Activated CD8-positive, alpha-beta memory T cell treated with anti-CD3 and anti-CD28 coated beads, Interleukin-2, amount 50 U/mL, for 1 hour (primary cell): ENCODE measurements at regions not wholly inside any gene's neighbourhood (a gene's known extent, or its start where the extent isn't known, plus 50 kb on each side); places are given as distances from the start of the nearest gene placed in this dataset.
"Not testable (repeated sequence)": the region's sequence is repeated elsewhere in the genome, so short reads cannot be mapped to it uniquely, and the experiment has no call there.

Experiments used
- DNase-seq: peaks from one replicate; pipeline ENCODE4 v3.0.0-alpha.2; 2020; ENCODE audit errors: extremely low read depth

DNA sequence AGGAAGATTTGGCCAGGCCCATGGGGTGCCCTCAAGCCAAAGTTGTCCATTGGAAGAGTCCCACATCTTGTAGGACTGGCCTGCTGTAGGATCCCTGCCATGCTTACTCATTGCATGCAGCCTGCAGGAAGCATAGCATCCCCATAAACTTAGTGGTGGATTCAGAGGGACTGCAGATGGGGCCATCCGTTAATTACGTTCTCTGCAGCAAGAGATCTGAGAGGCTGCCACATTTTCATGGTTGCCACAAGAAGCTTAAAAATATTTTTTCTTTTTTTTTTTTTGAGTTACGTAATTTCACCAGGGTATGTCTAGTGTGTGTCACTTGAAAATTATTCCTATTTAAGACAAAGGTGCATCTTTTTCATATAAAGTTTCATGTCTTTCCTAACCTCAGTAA, 329.7 kb upstream of the USP24 start:
- DNase-seq, result no peak

DNA sequence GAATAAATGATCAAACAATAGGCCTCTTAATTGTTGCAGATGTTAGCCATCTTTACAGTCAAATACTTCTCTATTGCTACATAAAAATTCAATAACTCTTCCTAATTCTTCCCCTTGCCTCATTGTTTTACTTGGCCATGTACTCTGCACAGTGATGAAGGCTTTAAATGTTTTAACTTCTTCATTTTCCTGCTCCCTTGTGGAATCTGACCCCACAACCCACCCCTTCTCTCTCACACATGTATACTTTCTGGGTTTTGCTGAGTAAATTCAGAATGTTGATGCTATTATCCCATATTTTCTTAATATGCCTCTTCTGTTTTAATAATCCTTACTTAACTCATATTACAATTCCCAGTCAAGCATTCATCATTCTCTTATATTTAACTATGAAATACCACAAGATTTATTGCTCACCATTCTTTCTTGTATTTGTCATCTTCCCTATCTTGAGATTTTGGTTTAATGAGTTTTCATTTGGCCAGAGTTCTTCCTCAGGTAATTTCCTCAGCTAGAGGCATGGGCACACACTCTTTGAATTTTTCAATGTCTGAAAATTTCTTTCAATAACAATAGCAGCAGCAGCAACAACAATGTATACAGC, 327.8 kb upstream of the USP24 start:
- DNase-seq, result no peak

DNA sequence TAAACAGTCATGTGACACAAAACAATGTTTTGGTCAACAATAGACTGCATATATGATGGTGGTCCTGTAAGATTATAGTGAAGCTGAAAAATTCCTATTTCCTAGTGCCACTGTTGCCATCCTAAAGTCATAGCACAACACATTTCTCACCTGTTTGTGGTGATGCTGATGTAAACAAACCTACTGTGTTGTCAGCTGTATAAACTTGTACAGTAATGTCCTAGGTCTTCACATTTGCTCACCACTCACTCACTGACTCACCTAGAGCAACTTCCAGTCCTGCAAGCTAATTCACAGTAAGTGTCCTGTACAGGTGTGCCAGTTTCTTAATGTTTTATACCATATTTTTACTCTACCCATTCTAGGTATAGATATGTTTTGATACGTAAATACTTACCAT, 326.1 kb upstream of the USP24 start:
- DNase-seq, result no peak

DNA sequence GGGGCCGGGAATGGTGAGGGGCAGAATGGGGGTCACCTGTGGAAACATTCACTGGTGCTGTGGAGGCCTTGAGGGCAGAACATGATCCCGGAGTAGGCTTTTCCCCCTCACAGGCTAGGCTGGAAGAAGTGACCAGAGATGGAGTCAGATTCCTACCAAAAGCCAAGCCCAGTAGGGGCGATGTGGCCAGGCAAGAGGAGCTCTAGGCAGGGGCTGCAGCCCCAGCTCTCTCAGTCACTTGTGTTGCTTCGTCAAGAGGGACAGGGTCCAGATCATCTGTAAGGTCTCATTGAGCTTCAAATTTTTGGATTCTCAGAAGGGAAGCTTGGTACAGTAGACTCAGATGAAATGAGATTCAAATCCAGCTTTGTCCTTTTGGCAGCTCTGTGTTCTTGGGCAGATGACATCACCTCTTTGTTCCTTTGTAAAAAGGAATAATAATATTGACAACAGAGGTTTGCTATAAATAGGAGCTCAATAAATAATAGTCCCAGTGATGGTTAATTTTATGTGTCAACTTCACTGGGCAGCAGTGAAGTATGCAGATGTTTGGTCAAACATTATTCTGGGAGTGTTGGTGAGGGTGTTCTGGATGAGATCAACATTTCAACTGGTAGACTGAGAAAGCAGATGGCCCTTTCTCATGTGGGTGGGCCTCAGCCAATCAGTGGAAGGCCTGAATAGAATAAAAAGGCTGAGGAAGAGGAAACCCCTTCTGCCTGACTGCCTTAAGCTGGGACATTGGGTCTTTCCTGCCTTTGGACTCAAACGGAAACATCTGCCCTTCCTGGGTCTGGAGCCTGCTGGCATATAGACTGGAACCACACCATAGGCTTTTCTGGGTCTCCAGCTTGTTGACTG, 324.7 kb upstream of the USP24 start:
- DNase-seq, result no peak

DNA sequence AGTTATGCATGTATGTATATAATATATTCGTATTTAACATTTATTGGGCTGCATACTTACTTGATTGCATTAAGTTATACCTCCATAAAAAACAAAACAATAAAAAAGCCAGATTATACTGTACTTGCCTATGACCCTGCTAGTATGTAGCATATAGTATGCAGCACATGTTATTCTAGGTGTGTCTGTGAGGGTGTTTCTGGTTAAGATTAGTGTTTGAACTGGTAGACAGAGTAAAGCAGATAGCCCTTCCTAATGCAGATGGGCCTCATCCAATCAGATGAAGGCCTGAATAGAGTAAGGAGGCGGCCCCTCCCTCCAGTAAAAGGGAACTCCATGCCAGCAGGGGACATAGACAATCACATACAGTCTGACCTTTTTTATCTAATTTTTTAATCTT, 323.3 kb upstream of the USP24 start:
- DNase-seq, result no peak

DNA sequence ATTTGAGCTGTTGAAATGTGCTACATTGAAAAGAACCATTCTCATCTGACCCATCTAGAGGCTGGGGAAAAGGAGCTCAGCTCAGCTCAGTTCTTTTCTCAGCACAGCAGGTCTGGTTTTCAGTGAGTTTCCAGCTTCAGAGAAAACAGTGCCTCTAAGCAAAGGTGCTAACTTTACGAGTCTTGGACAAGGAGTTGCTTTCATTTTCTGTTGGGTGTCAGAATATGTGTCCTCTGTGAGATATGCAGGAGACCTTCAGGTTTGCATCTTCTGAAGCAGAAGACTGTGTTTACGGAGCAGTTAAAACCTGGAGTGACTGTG, 321.3 kb upstream of the USP24 start:
- no peak for DNase-seq

DNA sequence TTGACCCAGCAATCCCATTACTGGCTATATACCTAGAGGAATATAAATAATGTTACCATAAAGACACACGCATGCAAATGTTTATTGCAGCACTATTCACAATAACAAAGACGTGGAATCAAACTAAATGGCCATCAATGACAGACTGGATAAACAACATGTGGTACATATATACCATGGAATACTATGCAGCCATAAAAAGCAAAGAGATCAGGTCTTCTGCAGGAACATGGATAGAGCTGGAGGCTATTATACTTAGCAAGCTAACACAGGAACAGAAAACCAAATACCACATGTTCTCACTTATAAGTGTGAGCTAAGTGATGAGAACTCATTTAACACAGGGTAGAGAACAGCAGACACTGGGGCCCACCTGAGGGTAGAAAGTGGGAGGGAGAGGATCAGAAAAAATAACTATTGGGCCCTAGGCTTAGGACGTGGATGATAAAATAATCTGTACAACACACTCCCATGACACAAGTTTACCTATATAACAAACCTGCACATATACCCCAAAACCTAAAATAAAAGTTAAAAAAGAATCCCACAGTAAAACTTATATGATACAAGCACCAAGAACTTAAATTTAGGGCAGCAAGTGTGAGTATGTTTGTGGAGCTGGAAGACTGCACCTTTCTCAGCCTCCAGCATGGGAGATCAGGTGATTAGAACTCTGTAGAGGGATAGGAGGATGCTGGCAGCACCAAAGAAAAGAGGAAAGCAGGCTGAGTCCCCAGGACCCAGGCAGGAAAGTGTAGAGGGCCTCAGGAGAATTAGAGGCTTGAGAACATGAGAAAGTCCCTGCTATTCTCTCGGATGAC, 320.8 kb upstream of the USP24 start:
- DNase-seq, result no peak

DNA sequence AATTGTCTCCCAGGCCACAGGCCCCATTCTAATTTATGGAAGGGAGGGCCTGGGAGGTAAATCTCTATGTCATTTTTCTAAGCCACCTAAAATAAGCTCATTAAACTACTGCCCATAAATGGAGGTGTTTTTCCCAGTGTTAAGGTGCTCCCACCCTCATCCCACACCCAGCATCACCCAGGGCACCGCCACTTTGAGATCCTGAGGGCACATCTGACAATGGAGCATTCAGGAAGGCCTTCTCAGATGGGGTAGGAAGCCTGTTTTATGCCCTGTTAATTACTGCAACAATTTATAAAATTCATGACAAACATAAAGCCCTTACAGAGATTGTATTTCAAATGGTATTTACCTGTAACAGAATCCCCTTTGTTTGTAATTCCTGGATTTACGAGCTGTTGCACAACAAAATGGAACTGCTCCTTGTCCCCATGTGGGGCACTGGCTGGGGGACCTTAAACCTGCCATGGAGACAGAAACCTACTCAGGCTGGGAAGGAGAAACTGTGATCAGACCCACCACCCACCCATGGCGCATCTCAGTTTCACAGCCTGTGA, 319.5 kb upstream of the USP24 start:
- no peak for DNase-seq

DNA sequence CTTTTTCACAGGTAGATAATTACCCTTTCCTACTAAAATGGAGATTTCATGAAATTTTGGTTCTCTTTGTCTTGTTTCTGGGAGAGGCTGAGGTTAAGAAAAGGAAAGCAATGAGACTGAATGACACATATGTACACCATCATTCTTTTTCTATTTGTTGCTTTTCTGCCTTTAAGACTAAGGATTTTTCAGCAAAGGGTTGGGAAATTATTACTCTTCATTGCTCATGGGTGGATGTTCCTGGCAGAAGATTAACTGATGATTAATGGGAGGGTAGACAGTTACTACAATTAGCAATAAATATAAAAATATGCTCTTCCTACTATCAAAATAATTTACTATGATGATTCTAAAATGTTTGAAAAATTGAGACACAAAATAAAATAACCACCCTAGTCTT, 316.5 kb upstream of the USP24 start:
- no peak for DNase-seq

DNA sequence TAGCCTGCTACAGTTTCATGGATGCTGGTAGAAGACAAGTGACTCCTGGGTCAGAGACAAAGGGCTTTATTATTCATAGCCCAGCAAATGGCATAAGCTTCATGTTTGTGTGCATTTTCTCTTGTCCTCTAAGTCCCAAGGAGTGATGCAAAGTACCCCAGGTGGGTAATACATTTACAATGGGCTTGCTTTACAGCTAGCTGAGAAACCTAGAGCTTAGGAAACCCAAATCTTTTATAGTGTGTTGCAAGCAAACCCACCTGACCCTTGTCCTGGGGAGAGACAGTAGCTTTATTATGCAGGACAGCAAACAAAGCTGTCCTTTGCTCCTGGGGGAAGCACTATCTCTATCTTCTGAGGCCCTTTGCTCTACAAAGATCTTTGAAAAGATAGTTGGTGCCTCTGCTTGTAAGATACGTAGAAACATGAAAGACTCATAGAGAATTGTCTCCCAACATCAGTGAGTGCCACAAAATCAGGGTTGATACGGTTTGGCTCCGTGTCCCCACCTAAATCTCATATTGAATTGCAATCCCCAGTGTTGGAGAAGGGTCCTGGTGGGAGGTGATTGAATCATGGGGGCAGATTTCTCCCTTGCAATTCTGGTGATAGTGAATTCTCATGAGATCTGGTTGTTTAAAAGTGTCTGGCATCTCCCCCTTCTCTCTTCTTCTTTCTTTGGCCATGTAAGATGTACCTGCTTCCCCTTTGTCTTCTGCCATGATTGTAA, 315.8 kb upstream of the USP24 start:
- DNase-seq, result no peak

DNA sequence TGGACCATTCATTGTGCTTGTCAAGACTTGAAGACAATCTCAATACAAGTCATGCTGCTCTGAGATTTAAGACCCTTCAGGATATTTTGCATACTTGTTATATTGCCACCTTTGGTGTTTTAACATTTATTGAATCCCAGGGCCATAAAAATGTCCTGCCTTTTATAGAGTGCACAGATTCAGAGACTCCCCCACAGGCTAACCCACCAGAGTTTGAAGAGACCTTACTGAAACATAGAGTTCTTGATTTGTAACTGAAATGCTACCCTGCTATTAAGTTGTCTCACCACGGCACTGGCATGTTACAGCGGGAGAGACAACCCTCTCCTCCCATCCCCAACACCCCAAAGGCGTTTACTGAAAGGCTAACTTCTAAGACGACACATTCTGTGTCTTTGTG, 313.9 kb upstream of the USP24 start:
- DNase-seq, result no peak

DNA sequence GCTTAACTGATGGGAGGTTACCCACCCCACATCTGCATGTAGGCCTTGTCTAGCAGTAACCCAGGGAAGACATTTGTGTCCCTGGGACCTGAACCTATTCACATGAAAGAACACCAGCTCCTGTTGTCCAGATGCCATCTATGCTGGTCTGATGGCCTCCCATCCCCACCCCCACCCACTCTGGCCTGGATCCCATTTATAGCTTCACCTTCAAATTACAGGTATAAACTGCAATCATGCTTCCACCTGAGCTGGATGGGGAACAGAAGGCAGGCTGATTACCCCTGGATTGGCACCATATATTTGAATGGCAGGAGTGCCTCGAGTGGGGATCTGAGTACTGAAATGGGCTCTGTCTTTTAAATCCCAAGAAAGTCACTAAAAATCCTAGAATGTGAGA, 312.7 kb upstream of the USP24 start:
- DNase-seq, result no peak

DNA sequence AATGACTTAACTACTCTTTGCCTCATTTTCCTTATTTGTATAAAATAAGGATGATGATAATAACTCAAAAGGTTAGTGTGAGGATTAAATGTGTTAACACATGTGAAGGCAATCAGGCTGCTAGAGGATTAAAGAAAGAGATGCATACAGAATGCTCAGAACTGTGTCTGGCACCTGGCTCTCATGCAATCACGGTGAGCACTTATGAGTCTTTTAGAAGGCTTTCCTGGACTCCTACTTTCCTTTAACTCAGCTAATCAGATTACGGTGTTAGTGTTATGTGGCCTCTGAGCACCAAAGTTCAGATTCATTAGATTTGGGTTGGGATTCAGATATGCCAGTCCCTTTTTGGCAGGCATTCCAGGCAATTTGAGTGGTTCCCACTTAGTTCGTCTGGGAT, 311.6 kb upstream of the USP24 start:
- no peak for DNase-seq

DNA sequence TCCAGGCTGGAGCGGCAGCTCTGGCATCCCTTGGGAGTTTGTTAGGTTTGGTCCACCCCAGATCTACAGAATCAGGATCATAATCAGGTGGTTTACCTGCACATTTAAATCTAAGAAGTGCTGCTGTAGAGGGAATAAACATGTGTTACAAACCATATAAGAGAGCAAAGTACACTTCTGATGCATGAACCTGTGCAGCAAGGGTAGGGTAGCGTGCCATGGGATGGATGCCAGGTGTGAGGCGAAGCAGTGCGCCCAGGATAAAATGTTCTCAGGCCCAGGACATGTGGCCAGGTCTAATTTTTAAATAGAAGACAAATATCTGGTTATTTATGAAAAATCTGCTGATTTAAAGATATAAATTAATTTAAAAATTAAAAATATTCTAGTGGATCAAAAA, 308.8 kb upstream of the USP24 start:
- DNase-seq, result no peak

DNA sequence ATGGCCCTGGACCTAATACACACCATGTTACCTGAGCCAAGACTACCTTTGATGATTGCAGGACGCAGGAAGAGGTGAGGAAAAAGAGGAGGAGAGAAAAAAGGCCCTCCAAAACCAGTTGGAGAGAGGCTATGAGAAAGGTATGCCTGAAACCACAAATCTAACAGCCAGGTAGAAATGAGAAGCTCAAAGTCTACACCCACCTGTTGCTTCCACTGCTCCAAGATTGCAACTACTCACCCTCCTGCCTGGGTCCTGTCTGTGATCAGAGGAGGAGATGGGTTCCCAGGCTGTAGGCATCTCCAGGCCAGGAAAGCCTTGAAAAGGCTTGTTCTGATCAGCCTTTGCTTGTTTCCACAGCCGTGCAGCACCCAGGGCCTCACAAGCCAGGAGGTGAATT, 307.8 kb upstream of the USP24 start:
- DNase-seq, result no peak

DNA sequence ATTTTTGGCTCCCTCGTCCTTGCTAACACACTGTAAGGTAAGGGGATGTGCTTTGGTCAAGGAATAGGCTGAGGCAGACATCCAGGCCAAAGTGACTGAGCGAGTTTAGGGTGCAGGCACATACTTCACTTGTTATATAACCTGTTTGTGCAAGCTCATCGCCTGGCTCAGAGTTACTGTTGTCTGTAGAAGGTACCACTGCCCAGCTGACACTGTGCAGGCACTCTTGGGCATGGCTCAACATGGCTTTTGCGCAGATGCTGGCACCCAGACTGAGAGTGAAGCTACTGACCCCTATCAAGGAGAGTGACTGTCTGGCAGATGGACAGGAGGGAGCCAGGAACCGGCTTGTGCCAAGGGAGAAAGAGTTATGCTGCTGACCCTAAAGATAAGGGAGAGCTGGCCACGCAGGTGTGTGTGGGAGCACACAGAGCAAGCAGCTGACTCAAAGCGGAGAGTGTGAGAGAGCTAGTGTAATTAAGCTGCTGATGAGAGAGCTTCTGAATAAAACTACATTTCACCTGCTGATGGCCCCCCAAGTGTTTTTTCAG, 307.3 kb upstream of the USP24 start:
- no peak for DNase-seq

DNA sequence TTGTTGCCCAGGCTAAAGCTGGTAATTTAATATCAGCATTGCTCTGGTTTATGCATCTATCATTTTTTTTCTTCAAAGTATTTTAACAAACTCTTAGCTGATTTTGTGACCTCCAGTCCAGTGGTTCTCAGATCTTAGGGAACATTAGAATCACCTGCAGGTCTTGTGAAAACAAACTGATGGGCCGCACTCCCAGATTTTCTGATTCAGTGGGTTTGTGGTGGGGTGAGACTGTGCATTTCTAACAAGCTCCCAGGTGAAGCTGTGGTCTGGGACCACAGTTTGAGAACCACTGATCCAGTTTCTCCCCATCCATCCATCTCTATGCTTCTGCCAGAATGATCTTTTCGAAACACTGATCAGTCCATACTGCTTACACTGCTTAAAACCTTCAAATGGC, 305.7 kb upstream of the USP24 start:
- no peak for DNase-seq

DNA sequence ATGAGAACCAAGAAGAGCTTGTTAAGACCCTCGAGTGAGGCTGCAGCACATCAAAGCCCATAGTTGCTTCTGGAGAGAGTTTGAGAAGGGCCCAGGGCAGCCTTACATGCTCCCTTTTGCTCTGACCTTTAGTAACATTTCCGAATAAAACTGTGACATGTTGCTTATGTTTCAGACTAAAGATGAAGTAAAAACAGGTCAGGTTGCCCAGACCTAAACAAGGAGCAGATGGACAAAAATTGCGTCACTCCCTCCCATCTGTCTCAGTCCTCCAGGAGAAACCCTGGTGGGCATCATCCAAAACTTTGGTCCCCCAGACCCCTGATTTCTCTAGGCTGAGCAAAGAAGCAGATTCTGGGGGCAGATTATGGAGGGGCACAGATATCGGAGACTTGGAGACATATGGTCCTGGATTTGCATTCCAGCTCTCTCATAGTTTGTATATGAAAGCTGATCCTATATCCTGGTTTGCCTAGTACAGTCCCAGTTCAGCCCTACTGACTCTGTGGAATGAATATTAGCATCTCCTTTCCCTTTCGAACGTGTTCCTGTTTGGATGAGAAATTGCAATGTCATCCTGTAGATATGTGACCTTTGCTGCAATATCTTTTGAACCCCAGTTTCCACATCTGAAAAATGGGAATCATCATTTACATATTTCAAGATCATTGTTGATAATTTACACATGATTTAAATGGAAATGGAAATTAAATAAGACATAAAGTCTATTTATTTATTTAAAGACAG, 304.9 kb upstream of the USP24 start:
- DNase-seq, result no peak

DNA sequence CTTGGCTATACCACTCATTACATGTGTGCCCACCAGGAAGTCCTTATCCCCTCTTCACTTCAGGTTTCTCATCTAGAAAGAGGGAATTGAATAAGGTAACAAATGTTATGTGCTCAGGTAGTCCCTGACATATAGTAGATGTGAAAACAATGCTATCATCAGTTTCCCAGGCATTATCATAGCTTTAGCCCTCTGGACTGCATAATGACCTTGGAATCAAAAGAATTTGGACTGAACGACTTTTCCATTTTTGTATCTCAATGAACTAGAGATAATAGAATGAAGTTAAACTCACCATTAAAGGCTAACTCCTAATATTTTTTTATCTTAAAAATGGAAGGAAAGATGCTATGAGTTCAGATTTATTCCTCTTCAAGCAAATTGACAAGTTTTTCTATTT, 304.1 kb upstream of the USP24 start:
- DNase-seq, result no peak

DNA sequence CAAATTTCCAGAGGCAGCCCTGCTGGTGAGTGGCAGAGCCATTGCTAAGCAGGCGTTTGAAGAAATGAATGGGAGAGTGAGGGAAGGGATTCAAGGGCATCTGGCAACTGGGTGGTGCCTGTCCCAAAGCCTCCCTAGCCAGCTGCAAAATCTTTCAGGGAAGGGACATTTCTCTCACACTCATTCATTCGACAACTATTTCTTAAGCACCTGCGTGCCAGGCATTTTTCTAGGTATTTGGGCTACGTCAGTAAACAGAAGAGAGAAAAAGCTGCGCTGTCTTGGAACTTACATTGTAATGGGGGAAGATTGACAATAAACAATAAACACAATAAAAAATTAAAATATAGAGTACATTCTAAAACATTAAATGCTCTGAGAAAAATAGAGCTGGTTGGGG, 301.9 kb upstream of the USP24 start:
- no peak for DNase-seq

DNA sequence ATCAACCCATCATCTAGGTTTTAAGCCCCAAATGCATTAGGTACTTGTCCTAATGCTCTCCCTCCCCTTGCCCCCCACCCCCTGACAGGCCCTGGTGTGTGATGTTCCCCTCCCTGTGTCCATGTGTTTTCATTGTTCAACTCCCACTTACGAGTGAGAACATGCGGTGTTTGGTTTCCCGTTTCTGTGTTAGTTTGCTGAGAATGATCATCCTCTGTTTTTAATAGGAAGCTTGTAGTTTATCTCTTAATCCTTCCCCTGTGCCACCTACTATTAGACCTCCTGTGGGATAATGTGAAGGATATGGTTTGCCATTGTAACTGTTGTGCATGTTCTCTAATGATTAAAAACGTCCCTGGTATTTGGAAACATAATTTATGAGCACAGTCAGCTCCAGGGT, 299.4 kb upstream of the USP24 start:
- DNase-seq, result not testable (repeated sequence)
